ENCODE measurements at regions not wholly inside any gene's neighbourhood (a gene's known extent, or its start where the extent isn't known, plus 50 kb on each side); places are given as distances from the start of the nearest gene placed in this dataset.

- in situ Hi-C loops (cut with HindIII; ENCODE audit: low sequenced_read_pairs), result loop anchor here (5.0 kb wide), 1 partner anchor 47 kb away; no protein-coding TSS in a partner anchor
Measured at GRCh38 chr4:74674750-74675149, 119.6 kb downstream of the BTC start.

- in situ Hi-C loops (cut with HindIII; ENCODE audit: low sequenced_read_pairs), result loop anchor here (5.0 kb wide), 1 partner anchor 48 kb away; no protein-coding TSS in a partner anchor
Measured at GRCh38 chr4:74675673-74676279, 118.5 kb downstream of the BTC start.

GRCh38 chr4:74682567-74683359 is 111.6 kb downstream of the BTC start:
- in situ Hi-C loops (cut with HindIII; ENCODE audit: low sequenced_read_pairs), result no loop called here

- in situ Hi-C loops (cut with HindIII; ENCODE audit: low sequenced_read_pairs), result no loop called here
Measured at GRCh38 chr4:74692972-74693371, 101.4 kb downstream of the BTC start.
